HG02642 (cell line): ENCODE measurements at regions not wholly inside any gene's neighbourhood (a gene's known extent, or its start where the extent isn't known, plus 50 kb on each side); places are given as distances from the start of the nearest gene placed in this dataset.
"Not testable (repeated sequence)": the region's sequence is repeated elsewhere in the genome, so short reads cannot be mapped to it uniquely, and the experiment has no call there.

Experiments
- ATAC-seq: cut with Tn5 transposase; IDR thresholded peaks from one replicate; pipeline ENCODE4 v1.9.1; 2021; ENCODE audit warnings: mild to moderate bottlenecking; ENCODE audit not compliant: unreplicated experiment, poor library complexity

DNA sequence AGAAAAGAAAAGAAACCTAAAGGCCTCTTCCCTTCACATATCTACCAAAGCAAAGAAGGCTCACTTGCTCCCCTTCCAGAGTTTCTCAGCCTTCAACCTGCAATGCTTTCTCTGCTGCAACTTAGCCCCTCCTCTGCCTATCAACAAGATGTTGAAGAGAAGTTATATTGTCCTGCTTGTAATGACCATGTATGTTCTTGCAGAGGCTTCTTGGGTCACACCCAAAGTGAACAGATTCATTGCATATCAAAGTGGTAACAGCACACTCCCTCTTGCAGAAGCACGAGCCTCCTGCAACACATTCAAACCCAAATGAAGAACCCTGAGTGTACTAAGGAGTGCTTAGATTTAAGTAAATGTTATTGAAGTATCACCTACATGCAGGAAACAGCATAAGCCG lies 494.3 kb downstream of the NTRK2 start:
- ATAC-seq = no peak

- no peak for ATAC-seq
These were observed 493.9 kb downstream of the NTRK2 start for GRCh38 chr9:85163415-85163814.

DNA sequence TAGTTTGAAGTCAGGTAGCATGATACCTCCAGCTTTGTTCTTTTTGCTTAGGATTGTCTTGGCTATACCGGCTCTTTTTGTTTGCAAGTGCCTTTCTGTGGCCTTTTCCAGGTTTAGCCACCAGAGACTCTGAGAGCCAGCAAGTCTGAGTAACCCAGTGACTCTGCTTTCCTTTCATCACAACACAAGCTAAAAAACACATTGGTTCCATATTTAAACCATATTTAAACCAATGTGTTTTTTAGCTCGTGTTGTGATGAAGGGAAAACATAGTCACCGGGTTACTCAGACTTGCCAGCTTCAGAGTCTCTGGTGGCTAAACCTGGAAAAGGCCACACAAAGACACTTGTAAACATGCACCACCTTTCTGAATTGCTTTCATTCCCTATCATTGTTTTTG lies 493.3 kb downstream of the NTRK2 start:
- ATAC-seq = no peak

GRCh38 chr9:85160944-85161343 lies 491.4 kb downstream of the NTRK2 start:
- ATAC-seq = not testable (repeated sequence)

DNA sequence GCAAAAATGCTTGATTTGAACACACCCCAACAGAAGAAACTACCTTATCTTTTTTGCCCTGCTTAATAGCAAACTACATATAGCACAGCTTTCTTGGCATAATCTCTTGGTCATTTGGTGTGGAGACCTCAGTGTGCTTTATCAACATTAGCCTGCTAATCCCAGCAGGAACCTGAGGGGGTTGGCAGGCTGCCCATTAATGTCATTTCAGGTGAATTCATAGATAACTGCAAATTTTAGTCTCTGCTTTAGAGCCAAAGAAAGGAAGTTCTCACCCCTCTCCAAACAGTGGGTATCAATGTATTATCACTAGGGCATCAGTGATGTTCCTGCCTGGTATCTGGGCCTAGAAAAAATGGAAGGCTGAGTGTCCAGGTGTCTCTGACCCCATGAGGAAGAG lies 489.0 kb downstream of the NTRK2 start:
- no peak for ATAC-seq

- ATAC-seq = no peak
These were observed 488.2 kb downstream of the NTRK2 start for GRCh38 chr9:85157772-85158171.

GRCh38 chr9:85156652-85157051 lies 487.1 kb downstream of the NTRK2 start:
- no peak for ATAC-seq

DNA sequence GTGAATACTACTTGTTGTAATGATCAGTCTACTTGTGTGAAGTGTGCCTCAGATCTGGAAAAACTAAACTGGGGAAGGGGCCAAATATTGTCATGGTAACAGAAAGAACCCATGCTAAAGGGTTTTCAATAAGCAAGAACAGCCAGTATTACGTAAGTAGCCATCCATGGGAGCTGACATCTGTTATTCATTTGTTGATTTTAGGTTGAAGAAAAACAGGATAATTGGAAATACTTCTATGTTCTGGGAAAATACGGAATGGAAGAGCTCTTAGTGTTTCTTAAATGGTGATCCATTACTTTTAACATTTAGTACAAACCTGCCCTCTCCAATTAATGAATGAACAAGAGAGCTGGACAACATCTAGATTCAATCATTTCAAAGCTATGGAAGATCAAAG lies 485.8 kb downstream of the NTRK2 start:
- ATAC-seq = no peak

DNA sequence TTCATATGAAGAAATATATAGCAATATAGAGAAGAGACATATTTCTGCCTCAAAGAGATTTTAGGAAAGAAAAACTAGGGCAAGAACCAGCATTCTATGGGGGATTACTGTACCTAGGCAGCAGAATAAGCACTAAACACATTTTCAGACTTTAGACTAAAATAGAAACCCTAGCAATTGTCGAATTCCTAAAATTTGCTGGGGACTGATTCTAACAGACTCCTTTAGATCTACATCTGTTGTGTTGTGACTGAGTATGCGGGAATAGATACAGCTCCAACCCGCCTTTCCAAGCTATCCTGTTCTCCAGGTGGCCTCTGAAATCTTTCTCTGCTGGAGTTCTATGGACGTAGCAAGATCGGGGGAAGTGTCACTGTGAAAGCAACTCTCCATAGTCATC lies 482.2 kb downstream of the NTRK2 start:
- no peak for ATAC-seq

- ATAC-seq = no peak
These were observed 481.6 kb downstream of the NTRK2 start for GRCh38 chr9:85151162-85151561.

- ATAC-seq = no peak
These were observed 477.6 kb downstream of the NTRK2 start for GRCh38 chr9:85147046-85147640.

GRCh38 chr9:85142968-85143367 lies 473.4 kb downstream of the NTRK2 start:
- no peak for ATAC-seq

DNA sequence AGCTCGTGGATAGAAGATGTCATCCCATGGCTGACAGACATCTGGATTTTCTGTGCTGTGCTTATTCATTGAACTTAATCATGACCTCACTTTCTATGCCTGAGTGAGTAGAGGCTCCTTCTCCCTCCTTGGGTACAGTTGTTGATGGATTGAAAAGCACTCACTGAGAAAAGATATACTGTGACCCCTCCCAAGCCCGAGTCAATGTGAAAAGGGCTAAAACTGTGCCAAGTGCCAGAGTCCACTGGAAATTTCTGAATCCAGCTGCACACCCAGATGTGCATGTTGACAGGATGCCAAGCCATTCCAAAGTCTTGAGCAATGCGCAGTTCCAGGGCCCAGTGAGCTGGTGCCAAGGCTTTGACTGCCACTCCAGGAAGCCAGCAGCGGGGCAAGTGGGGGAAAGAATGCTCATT lies 473.0 kb downstream of the NTRK2 start:
- no peak for ATAC-seq

DNA sequence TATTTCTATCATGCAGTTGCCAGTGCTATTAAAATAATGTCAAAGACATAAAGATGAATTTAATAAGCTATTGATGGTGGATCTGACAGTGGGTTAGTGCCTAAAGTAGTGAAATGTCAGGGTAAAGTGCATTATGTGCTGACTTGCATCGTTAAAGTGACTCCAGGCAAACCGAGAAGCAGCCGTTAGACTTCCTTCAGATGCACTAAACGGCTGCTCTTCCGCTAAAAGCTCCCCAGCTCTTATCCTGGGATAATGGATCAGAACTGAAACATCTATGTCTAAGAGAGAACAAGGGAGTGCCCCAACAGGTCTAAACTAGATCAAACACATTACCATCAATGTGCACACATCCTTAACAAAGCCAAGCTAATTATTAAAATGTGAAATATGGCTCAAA lies 468.2 kb downstream of the NTRK2 start:
- ATAC-seq = no peak

DNA sequence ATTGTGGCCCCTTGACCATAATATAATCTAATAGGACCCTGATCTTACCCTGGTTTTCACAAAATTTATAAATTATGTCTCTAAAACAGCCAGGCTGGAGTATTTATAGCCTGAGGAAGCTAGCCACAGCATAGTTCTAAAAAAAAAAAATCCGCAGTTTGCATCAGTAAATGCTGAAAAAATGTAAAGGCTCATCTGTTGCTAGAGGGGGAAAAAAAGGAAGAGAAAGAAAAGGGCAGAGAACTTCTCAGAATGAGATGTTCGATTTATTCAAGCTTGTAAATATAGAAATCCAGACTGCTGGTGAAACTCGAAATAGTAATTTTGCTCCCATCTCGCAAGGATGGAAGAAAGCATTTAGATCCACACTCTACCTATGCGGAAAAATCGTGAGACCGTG lies 467.5 kb downstream of the NTRK2 start:
- ATAC-seq = no peak

DNA sequence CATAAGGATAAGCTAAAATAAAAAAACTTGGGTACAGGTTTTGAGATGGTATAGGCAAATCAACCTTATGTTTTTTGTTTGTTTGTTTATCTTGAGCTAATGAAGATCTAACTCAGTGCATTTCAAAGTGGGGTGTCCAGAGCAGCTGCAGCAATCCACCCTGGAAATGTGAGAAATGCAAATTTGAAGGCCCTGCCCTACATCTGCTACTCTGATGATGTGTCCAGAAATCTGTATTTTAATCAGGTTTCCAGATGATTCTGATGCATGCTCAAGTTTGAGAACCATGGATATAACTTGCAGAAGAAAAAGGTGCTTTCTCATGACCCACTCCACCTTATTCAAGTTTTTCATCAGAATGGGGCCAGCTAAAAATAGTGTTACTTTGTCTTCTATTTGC lies 467.0 kb downstream of the NTRK2 start:
- no peak for ATAC-seq

DNA sequence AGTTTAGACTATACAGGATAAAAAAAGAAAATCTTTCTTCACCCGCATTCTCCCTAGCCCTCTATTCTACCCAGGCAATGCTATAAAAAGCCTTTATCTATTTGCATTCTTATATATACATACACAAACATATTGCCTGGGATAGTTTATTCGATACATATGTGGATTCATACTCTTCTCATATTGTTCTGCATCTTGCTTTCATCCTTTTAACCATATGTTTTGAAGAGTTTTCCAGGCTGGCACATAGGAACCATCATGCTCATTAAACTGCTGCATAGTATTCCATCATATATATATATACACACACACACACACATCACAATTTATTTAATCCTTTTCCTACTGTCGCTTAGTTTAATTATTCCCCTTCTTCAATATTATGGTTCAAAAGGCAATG lies 461.2 kb downstream of the NTRK2 start:
- ATAC-seq = no peak

DNA sequence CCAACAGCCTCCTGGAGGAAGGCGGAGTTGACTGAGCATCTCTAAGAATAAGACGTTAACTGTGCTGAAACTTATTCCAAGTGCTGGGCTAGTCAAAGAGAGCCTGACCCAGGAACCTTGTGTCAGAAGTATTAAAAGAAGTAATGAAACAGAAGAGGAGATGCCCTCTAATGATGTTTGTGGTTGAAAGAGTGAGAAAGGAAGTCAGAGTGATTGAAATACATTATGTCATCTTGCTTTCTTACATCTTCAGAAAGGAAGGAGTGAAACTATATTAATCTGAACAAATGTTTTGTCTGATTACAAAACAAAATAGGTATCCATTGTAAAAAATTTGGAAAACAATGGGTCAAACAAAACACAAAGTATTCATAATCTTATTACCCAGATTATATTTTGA lies 460.7 kb downstream of the NTRK2 start:
- no peak for ATAC-seq

- ATAC-seq = no peak
These were observed 460.0 kb downstream of the NTRK2 start for GRCh38 chr9:85129514-85129913.

- ATAC-seq = no peak
These were observed 449.6 kb downstream of the NTRK2 start for GRCh38 chr9:85118990-85119755.

GRCh38 chr9:85117831-85118230 lies 448.3 kb downstream of the NTRK2 start:
- no peak for ATAC-seq

DNA sequence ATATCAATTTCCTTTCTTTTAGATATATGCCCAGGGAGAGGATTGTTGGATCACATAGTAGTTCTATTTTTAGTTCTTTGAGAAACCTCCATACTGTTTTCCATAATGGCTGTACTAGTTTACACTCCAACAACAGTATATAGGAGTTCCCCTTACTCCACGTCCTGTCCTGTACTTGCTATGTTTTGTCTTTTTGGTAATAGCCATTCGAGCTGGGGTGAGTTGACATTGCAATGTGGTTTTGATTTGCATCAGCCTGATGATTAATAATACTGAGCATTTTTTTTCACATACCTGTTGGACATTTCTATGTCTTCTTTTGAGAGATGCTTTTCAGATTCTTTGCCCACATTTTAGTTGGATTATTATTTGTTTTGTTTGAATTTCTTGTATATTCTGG lies 445.9 kb downstream of the NTRK2 start:
- no peak for ATAC-seq
